Left renal cortex interstitium (tissue), 4 donors: ENCODE measurements at regions not wholly inside any gene's neighbourhood (a gene's known extent, or its start where the extent isn't known, plus 50 kb on each side); places are given as distances from the start of the nearest gene placed in this dataset.
"Not testable (repeated sequence)": the region's sequence is repeated elsewhere in the genome, so short reads cannot be mapped to it uniquely, and the experiment has no call there.

Source experiments
- DNase-seq, 4 donors: peaks; one replicate each; pipeline ENCODE4 v3.0.0-alpha.2; 2013; ENCODE audit warnings: low read depth in 4 of 4, low spot score in 2 of 4, missing footprints in 1 of 4

DNA sequence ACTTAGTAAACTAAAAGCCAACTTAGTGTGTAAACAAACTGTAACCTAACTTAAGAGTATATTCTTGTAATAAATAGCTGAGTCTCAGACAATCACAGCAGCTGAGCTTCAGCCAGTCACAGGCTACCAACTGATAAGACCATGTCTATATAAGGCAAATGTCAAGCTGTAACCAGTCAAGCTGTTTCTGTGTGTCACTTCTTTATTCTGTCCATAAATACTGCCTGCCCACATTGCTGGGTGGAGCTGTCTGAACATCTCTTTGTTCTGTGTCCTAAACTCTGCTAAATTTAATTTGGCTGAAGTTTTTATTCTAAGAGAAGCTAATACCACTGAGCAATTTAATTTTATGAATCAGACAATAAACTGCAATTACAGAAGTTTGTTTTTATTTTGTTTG lies 412.1 kb upstream of the CDH10 start:
- peak in 2 of 4 donors; percentile 21 to 32 for DNase-seq

DNA sequence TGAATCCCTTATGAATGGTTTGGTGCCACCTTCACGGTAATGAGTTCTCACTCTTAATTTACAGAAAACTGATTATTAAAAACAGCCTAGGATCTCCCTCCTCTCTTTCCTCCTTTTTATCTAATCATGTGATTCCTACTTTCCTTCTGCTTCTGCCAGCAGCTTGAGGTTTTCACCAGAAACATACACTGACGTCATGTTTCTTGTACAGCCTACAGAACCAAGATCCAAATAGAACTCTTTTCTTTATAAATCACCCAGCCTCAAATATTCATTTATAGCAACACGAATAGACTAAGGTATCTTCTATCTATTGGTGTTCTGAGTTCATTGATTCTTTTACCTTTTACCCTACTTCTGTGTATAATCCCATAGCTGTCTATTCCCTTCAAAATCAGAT lies 388.9 kb upstream of the CDH10 start:
- no peak for DNase-seq

DNA sequence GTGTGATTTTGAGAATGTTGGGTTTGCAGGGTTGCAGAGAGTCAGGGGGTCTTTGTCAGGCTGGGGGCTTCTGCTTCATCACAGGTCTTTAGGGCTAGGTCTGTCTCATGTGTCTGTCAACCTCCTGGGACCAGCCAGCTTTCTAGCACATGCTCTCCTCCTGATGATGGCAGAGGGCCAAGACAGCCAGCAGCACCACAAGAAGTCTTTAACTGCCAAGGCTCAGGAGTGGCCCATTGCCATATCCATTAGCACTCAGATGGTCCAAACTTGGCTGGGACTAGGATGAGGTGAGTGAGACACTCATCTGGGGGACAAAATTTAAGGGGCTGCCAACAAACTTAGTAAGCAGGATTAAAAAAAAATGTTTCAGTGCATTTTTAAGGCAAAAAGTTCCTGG lies 384.2 kb upstream of the CDH10 start:
- DNase-seq = no peak

DNA sequence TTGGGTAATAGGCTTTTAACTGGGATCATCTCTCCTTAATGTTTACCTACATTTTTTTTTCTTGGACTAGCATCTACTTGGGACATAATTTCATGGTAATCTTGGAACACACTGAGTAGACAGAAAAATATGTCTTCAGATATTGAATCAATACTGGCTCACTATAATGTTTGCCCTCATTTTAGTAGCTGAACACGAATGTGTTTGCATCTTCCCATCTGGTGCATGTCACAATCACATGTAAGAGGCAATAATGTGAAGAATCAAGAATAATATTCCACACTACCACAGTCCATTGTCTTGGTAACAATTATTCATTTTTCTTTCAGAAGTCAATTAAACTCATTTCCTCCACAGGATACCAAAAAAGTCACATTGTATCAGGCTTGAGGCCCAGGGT lies 382.7 kb upstream of the CDH10 start:
- DNase-seq = no peak

DNA sequence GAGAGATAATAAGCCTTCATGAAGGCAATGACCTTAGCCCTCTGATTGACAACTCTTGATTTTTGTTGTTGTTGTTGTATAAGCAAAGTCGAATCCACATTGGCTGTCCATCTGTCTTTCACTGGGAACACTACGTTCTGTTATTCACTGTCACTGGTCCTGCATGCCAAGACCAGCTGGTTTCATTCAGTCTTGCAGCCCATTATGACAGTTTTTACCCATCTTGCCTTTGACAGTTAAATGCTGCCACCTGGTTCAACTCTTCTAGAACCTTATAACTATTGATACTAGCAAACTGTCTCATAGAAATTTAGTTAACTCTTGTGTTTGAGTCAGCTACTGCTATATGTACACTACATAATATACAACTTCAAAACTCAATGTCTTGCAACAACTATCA lies 382.3 kb upstream of the CDH10 start:
- no peak for DNase-seq

DNA sequence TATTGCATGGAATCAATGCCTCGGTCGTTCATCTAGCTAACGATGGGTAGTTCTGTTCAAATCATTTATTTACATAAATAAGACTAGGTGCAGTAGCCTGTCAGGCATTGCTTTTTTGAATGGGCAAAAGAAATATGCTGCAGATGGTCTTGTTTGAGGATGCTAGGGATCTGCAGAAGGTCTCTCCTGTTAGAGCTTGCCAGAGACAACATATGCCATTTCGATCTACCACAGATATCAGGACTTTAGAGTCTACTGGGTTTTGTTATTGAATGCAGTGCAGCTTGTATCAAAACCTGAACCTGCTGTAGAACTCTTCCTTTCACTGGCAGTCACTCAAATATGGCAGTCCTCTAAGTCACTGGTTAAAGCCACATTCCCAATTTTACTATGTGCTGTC lies 381.1 kb upstream of the CDH10 start:
- DNase-seq = no peak

DNA sequence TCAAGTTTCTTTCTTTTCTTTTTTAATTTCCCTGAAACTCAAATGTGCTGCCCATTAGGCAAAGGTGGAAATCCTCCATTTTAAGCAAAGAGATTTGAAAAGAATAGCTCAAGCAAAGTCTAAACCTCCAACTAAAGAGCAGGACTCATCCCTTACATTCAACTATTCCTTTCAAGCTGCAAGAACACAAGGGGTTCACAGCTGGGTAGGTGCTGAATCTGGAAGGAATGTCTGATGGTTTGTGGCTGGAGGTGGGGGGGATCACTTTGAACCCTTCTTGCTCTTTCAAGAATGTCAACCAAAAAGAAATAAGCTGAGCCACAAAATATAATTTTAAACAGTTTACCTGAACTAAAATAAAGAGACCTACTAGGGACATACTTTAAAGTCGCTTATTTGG lies 375.7 kb upstream of the CDH10 start:
- DNase-seq = no peak

DNA sequence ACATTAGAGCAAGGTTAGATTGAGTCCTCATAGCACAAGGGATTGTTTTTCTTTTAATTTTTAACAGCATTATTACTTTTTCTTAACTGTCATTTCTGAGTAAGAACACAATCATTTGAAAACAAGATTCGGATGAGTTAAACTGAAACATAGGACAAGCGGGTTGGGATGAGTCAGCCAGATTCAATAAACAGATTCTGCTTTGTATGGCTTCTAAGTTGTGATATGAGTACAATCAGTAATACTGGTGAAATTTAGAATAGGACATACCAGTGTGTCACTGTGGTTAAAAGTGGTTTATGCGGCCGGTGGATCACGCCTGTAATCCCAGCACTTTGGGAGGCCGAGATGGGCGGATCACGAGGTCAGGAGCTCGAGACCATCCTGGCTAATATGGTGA lies 364.3 kb upstream of the CDH10 start:
- no peak for DNase-seq

DNA sequence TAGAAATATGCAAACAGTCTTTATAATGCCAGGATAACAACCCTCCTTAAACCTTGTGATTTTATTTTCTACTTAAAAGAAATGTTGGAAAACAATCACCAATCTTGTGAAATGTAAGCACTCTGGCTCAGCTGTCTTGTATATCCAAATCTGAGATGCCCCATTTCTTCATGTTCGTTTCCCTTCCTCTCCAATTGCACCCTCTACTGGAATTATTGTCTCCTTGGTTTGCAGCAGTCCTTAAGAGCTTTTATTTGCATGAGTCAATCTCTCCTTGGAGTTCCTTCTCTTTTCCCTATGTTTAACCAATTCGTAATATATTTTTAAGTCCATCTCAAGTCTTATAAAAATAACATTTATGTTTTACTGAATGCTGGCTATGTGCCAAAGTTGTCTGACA lies 362.0 kb upstream of the CDH10 start:
- DNase-seq = peak in 1 of 4 donors; percentile 3

DNA sequence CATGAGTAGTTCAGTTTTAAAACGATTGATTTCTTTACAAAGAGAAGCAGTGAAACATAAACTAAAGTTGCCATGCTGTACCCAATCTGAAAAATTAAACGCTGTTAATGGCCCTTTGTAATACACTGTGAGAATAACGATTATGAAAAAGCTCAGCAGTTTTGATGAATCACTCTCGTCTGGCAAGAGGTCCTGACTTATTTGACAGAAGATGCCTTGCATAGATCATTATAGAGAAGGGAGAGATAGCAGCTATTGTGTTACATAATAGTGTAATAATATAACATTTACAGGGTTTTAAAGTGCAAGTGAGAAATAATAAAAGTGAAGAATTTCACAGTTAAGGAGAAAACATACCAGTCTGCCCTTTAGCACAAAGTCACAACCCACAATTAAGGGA lies 361.5 kb upstream of the CDH10 start:
- DNase-seq = no peak

DNA sequence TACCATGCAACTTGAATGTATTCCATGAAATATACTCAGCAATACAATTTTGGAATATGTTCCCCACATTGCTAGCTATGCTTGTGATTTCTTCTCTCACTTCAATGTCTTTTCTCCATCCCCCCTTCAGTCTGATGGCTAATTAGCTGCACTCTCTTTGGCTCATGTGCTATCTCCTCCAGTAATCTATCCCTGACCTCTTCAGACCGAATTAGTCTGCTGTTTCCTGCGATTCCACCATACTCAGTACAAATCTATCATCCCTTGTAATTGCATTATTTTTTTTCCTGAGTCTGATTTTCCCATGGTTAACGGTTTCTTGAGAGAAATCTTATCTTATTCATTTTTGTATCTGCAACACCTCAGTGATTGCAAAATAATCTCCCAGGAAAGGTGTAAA lies 360.7 kb upstream of the CDH10 start:
- DNase-seq = no peak

DNA sequence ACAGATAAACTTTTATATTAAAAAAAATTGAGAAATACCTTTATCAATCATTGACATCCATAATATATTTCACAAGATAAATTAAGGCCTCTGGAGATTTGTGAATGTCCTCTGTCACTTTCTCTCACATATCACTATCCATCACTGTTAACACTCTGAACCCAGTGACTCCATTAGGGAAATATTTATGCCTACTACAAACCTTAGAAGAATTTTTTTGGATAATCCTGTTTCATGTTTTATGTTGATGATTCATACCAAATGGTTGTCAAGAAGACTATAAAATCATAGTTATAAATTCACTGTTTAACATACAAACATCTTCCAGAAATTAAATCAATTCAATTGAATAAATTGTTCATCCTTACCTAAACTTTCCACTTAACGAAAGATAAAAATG lies 357.6 kb upstream of the CDH10 start:
- no peak for DNase-seq

DNA sequence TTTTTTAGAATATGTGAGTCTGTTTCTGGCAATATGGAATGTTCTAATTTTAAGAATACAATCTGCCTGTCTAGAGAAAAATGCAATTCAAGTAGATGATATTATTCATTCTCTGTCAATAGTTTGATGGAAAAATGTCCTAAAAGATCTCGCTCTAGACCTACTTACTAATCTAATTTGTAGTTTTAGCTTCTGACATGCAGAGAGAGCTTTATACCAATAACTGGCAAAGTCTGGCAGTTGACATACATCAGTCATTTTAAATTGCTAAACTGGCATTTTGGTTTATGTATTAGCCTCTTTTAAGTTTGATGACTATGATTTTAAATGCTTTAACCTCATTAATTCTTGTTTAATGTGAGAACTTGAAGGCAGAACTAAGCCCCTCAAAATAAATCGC lies 355.0 kb upstream of the CDH10 start:
- DNase-seq = no peak

DNA sequence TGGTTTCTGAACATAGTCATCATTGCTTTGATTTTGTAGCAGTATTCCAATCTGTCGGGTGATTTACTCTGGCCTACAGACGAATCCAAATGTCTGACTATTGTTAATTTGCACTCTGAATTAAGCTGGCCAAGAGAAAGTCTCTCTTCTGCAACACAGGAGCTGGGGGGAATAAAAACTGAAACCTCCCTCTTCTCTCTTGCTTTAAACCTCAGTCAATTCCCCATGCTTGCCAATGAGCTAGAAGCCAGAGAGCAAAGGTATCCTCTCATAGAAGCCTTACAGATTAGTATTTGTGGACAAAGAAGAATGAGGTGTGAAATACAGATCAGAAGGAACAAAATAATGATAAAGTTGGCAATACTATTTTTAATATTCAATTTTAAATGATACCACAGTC lies 353.9 kb upstream of the CDH10 start:
- no peak for DNase-seq

DNA sequence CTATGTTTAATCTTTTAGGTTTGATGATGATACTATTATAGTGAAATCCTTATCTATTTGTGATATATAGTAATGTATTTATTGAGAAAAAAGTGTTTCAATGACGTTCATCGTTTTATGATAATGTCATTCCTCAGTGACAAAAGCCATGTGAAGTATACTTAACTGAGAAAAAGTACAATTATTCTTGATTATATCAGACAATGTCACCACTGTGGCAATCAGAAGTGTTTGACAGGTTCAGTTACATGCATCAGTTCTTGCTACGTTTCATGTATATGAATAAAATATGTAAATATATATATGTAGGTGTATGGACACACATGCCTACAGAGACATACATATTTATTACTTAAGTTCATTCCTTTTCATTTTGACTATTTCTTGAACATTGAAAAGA lies 341.5 kb upstream of the CDH10 start:
- no peak for DNase-seq

DNA sequence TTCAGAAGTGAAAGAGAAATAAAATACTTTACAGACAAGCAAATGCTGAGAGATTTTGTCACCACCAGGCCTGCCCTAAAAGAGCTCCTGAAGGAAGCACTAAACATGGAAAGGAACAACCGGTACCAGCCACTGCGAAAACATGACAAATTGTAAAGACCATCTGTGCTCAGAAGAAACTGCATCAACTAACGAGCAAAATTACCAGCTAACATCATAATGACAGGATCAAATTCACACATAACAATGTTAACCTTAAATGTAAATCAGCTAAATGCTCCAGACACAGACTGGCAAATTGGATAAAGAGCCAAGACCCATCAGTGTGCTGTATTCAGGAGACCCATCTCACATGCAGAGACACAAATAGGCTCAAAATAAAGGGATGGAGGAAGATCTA lies 333.8 kb upstream of the CDH10 start:
- not testable (repeated sequence) for DNase-seq

DNA sequence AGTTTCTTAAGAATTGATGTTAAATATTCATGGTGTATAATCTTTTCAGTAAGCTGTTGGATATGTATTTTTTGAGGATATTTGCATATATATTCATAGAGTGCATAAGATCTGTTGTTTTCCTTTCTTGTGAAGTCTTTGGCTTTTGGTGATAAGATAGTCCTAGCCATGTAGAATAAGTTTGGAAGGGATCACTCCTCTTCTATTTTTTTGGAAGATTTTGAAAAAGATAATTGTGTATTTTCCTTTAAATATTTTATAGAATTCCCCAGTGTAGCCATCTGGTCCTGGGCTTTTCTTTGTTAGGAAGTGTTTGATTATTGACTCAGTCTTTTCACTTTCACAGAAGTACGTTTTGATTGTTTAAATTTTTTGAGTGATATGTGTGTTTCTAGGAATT lies 318.8 kb upstream of the CDH10 start:
- no peak for DNase-seq

DNA sequence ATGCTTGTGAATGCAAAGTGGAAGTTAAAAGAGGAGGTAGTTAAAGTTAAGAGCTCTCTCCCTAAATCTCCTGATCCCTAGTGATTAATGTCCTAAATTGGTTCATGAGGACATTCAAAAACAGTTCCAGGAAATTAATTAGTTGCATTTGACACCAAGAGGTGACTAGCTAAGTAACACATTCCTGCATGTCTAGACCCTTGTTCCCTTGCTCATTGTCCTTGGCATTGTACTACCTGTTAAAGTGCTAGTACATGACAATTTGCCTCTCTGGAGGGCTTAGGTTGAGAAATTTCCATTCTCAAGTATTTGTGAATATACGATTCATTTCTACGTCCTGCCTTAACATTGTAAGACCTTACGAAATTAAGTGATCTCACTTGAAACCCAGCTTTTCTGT lies 278.6 kb upstream of the CDH10 start:
- no peak for DNase-seq

DNA sequence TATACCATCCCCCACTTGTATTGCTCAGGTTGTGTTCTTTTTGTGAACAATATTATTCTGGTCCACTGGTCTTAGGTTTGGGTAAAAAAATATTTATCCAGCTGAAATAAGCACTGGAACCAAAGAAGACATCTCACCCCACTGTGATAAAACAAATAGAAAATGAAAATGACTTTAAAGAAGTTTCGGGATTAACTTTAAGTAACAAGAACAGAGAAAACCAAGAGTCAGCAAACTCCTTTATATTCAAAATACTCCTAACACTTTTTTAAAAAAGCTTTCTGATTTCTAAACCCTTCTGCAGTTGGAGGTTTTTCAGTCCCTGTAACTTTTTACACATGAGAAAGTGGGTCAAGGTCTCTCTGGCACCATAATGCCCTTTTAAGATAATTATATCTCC lies 273.9 kb upstream of the CDH10 start:
- no peak for DNase-seq

DNA sequence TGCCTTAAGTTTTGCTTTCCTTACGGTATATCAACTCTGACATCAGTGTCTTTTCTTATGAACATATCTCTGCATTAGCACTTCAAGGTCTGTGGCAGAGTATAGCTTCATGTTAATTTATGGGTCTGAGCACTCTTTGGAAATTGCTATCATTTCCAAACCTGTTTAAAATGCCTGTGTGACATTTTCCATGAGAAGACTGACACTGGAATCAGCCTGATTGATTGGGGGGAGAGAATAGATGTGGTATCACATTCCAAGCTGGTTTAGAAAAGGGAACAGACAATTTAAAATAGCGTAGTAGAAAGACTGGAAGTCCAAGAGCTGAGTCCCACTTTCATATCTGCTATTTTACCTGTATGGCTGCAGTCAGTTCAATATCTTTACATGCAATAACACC lies 272.1 kb upstream of the CDH10 start:
- no peak for DNase-seq

DNA sequence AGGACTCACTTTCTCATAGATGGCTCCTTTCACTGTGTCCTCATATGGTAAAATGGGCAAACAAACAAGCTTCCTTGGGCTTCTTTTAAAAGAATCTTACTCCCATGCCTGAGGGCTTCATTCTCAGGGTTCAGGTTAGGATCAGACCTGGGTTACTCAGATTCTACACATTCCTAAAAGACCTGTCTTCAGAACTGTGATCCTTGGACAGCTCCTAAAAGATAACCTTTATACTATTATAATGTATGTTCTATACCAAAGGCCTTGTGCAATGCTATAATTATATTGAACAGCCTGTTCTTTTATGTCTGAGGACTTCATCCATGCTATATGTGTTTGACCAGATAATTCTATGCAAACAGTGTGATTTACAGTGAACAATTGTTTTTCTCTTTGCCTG lies 264.4 kb upstream of the CDH10 start:
- no peak for DNase-seq

DNA sequence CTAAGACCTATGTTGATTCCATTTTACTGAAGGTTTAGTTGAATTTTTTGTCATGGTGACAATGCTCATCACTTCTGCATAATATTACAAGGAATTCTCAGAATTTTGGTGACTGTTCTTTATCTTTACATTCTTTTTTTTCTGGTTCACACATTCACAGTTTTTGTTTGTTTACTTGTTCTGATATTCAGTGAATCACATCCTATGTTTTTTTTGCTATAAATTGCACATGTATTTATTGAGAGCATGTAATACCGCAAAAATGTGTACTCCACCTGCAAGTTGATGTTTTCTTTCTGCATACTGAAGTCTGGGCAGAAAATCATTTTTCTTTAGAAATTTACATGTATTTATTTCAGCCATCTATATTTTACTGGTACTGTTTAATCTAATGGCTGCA lies 261.9 kb upstream of the CDH10 start:
- DNase-seq = no peak

DNA sequence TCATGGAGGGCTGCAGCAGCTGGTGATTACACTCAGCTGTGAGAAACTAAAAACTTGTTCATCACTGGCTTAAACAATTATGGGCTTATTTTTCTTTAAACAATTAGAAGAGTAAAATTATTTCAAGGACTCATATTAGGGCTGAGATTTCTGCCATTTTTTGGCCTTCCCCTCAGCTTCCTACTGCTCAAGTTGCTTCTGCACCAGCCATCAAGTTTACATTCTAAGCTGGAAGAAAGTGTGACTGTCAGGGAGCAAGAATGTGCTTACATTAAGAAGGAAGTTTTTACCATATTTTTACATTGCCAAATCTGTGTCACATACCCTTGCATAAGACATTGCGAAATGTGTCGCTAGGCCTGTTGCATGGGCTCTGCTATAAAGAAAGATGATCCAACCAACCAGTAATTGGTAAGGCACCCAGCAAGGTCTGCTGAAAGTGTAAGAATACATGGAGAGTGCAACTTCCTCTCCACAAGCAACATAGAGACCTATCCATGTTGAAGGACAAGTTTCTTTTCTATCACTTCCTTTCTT lies 260.3 kb upstream of the CDH10 start:
- DNase-seq = no peak

DNA sequence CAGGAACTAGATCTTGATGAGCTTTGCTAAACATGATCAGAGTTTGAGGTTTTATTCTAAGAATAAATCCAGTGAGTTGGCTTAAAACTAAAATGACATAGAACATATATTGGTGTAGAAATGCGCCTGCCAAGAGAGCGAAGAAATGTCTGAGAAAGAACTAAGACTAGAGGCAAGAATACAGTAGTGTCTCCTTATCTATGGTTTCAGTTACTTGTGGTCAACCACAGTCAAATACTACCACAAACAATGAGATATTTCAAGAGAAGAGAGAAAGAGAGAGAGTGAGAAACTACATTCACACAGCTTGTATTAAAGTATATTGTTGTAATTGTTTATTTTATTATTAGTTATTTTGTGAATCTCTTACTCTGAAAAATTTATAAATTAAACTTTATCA lies 254.4 kb upstream of the CDH10 start:
- no peak for DNase-seq
